HCT116 (cell line): ENCODE measurements at regions not wholly inside any gene's neighbourhood (a gene's known extent, or its start where the extent isn't known, plus 50 kb on each side); places are given as distances from the start of the nearest gene placed in this dataset.

Experiments
- ATAC-seq: fragments of 200-7000 bp; cut with Tn5 transposase; 2 replicates; pipeline ENCODE4 v1.9.1; 2020; ENCODE audit warnings: mild to moderate bottlenecking, moderate library complexity
- BruUV-seq: library from RNA; stranded (reverse); fragments of 400-500 nt; replicated peaks from 2 replicates; lab custom pipeline; 2021; lab: Mats Ljungman, UMichigan
- CTCF ChIA-PET: fragments of 300-600 bp; sonication (Branson Sonifier 250); formaldehyde crosslinking; loops from one replicate; lab custom pipeline; 2021; ENCODE audit warnings: antibody characterized with exemption; lab: Charles Lee
- POLR2A ChIA-PET: fragments of 300-600, 350-600 bp; sonication (Branson Sonifier 250); formaldehyde crosslinking; loops from one replicate; lab custom pipeline; 2021; ENCODE audit warnings: antibody characterized with exemption; lab: Charles Lee
- RAD21 ChIA-PET, 2 experiments: fragments of 300-600 bp; sonication (Branson Sonifier 250); formaldehyde crosslinking; loops; one replicate each; lab custom pipeline; 2023; ENCODE audit warnings: low total read pairs in 2 of 2; ENCODE audit not compliant: uncharacterized antibody in 2 of 2, unreplicated experiment in 2 of 2, low non-redundant PET in 1 of 2; lab: Charles Lee
- DNase-seq: peaks from one replicate; pipeline ENCODE4 v3.0.0-alpha.2; 2010; ENCODE audit warnings: low read depth, low spot score
- H2AFZ ChIP-seq: fragments of 200-600 bp; shearing (Covaris generic), sonication (generic); 2 replicates; pipeline ENCODE4 v1.6.1; 2017; ENCODE audit warnings: low read depth, mixed run types, mixed read lengths, antibody characterized with exemption, low read length; ENCODE audit not compliant: poor library complexity, severe bottlenecking
- H3K27ac ChIP-seq: 2 replicates; pipeline ENCODE4 v1.5.1; 2012; ENCODE audit warnings: low read depth, low read length
- H3K27me3 ChIP-seq: fragments of 200-600 bp; sonication (generic); 2 replicates; pipeline ENCODE4 v1.6.1; 2016; ENCODE audit warnings: mixed run types, low read length, mixed read lengths; ENCODE audit not compliant: insufficient read depth
- H3K36me3 ChIP-seq, 2 experiments: fragments of 200-500 bp in 1 of 2; fragments of 200-600 bp in 1 of 2; sonication (Bioruptor generic) in 1 of 2; sonication (generic) in 1 of 2; 2 replicates each; pipeline versions ENCODE4 v1.5.1 to v1.6.1; 2014 to 2016; ENCODE audit warnings: low read length in 2 of 2, inconsistent platforms in 1 of 2, mixed read lengths in 1 of 2, mixed run types in 1 of 2; ENCODE audit not compliant: insufficient read depth in 2 of 2, control insufficient read depth in 1 of 2
- H3K4me1 ChIP-seq, 2 experiments: fragments of 200-600 bp in 1 of 2; sonication (generic) in 1 of 2; 2 replicates each; pipeline versions ENCODE4 v1.5.1 to v1.6.1; 2012 to 2017; ENCODE audit warnings: low read length in 2 of 2, inconsistent platforms in 1 of 2, mild to moderate bottlenecking in 1 of 2, mixed read lengths in 1 of 2, mixed run types in 1 of 2, moderate library complexity in 1 of 2; ENCODE audit not compliant: insufficient read depth in 2 of 2, control insufficient read depth in 1 of 2
- H3K4me2 ChIP-seq: fragments of 200-600 bp; sonication (generic); 2 replicates; pipeline ENCODE4 v1.6.1; 2017; ENCODE audit warnings: mixed run types, low read length, mixed read lengths
- H3K4me3 ChIP-seq, 2 experiments: fragments of 200-600 bp in 1 of 2; sonication (generic) in 1 of 2; replicated peaks in 1 of 2; 2 replicates each; pipeline ENCODE4 v1.5.1; 2011 to 2016; ENCODE audit warnings: low read length in 2 of 2, control low read depth in 1 of 2, low read depth in 1 of 2, mild to moderate bottlenecking in 1 of 2, mixed read lengths in 1 of 2, mixed run types in 1 of 2
- H3K79me2 ChIP-seq: fragments of 200-600 bp; sonication (generic); 2 replicates; pipeline ENCODE4 v1.6.1; 2017; ENCODE audit warnings: mild to moderate bottlenecking, mixed run types, low read length, moderate library complexity, mixed read lengths; ENCODE audit not compliant: insufficient read depth
- H3K9ac ChIP-seq: fragments of 200-600 bp; sonication (generic); 2 replicates; pipeline ENCODE4 v1.6.1; 2016; ENCODE audit warnings: low read length, mixed read lengths
- H3K9me2 ChIP-seq: fragments of 200-600 bp; sonication (generic), shearing (Covaris generic); 2 replicates; pipeline ENCODE4 v1.6.1; 2017; ENCODE audit warnings: mixed run types, mild to moderate bottlenecking, moderate library complexity; ENCODE audit not compliant: insufficient read depth
- H3K9me3 ChIP-seq, 2 experiments: fragments of 200-500 bp in 1 of 2; fragments of 200-600 bp in 1 of 2; sonication (Bioruptor generic) in 1 of 2; sonication (generic) in 1 of 2; 2 replicates each; pipeline ENCODE4 v1.6.1; 2014 to 2017; ENCODE audit warnings: low read length in 2 of 2, mixed read lengths in 2 of 2, inconsistent platforms in 1 of 2, low read depth in 1 of 2, mild to moderate bottlenecking in 1 of 2, mixed run types in 1 of 2, moderate library complexity in 1 of 2; ENCODE audit not compliant: control insufficient read depth in 1 of 2, insufficient read depth in 1 of 2
- H4K20me1 ChIP-seq: fragments of 200-600 bp; sonication (generic), shearing (Covaris generic); 2 replicates; pipeline ENCODE4 v1.6.1; 2017; ENCODE audit warnings: mixed run types, mild to moderate bottlenecking, moderate library complexity; ENCODE audit not compliant: insufficient read depth
- CBX3 ChIP-seq: IDR thresholded peaks from 2 replicates; pipeline ENCODE4 v1.6.1; 2012; ENCODE audit warnings: low read depth
- ELF1 ChIP-seq: IDR thresholded peaks from 2 replicates; pipeline ENCODE4 v1.6.1; 2012; ENCODE audit warnings: low read depth, borderline replicate concordance
- EZH2 ChIP-seq: fragments of 200-600 bp; sonication (generic); IDR thresholded peaks from 2 replicates; pipeline ENCODE4 v1.6.1; 2017; ENCODE audit warnings: antibody characterized with exemption, mixed run types
- EZH2phosphoT487 ChIP-seq: fragments of 200-600 bp; IDR thresholded peaks from 2 replicates; pipeline ENCODE4 v1.6.1; 2018; ENCODE audit warnings: antibody characterized with exemption, borderline replicate concordance
- JUND ChIP-seq: IDR thresholded peaks from 2 replicates; pipeline ENCODE4 v1.6.1; 2012
- RAD21 ChIP-seq: IDR thresholded peaks from 2 replicates; pipeline ENCODE4 v1.6.1; 2012; ENCODE audit warnings: low read depth, mild to moderate bottlenecking
- TCF7L2 ChIP-seq: IDR thresholded peaks from 2 replicates; pipeline ENCODE4 v1.7.0; 2011; ENCODE audit warnings: borderline replicate concordance, inconsistent platforms; ENCODE audit not compliant: insufficient read depth, insufficient read length; ENCODE audit errors: extremely low read depth
- YY1 ChIP-seq: IDR thresholded peaks from 2 replicates; pipeline ENCODE4 v1.6.1; 2011; ENCODE audit warnings: low read length, low read depth, moderate library complexity, mild to moderate bottlenecking; ENCODE audit not compliant: insufficient replicate concordance; ENCODE audit errors: extremely low read depth
- intact Hi-C: fragments of 100-400 bp; cut with micrococcal nuclease; formaldehyde crosslinking; loops from 2 replicates; pipeline ENCODE4 v1.10.0; 2022
- TF ChIP-seq, protein P1 (sequence below): IDR thresholded peaks from 2 replicates; pipeline ENCODE4 v1.6.1; 2012
- TF ChIP-seq, protein P2 (sequence below): IDR thresholded peaks from 2 replicates; pipeline ENCODE4 v1.6.1; 2011; ENCODE audit warnings: mild to moderate bottlenecking, low read length, moderate library complexity; ENCODE audit not compliant: insufficient replicate concordance; ENCODE audit errors: extremely low read depth
- TF ChIP-seq, protein P3 (sequence below): IDR thresholded peaks from 2 replicates; pipeline ENCODE4 v1.6.1; 2012

DNA sequence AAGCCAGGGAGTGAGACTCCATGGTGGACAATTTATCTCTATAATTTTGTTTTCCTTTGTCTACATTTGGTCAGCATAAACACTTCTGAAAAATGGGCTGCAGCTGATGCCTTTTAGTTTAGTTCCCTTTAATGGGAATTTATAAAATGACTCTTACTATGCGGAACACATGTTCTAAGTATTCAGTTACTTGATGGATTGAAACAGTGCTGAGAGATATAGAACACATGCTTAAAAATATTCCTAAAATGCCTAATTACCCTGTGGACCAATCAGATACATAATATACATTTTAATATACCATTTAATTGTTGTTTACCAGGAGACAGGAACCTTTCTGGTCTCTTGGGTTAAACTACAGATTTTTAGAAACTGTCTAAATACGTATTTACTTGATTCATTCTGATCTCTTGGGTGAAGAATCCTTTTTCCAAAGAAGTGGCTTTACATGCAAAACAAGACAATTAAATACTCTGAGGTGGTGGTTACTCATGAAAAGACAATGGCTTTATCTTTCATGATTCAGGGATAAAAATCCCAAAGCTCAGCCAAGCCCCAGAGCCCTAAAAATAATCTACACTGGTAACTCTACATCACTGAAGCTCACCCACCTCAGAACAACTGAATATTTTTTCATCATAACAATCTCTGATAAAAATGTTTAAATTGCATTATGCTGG is 128.1 kb upstream of the SERTAD2 start:
- TF ChIP-seq, protein P1, sequence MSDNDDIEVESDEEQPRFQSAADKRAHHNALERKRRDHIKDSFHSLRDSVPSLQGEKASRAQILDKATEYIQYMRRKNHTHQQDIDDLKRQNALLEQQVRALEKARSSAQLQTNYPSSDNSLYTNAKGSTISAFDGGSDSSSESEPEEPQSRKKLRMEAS: no peak
- TF ChIP-seq EZH2 (no peak), CBX3 (no peak), YY1 (no peak), EZH2phosphoT487 (no peak)
- ATAC-seq (no peak), DNase-seq (no peak)
- Histone ChIP-seq H4K20me1 (no peaks in the 10 kb centered on the region), H3K9me3 (no peaks in the 10 kb centered on the region), H3K4me3 (no peak overlapping the region), H2AFZ (no peak overlapping the region), H3K36me3 (no peaks in the 10 kb centered on the region), H3K27ac (no peak overlapping the region), H3K9ac (no peak overlapping the region), H3K27me3 (no peaks in the 10 kb centered on the region), H3K4me2 (no peak overlapping the region; the same call in 1 of the 2 replicates), H3K4me1 (peaks cover 21 to 57% of the 10 kb centered on the region in 2 experiments), H3K79me2 (no peaks in the 10 kb centered on the region), H3K9me2 (no peaks in the 10 kb centered on the region)
- RAD21 ChIA-PET: no interaction called here
- BruUV-seq: no TSS peak
- POLR2A ChIA-PET: interaction anchor here (1.2 kb wide), 1 partner anchor 31 kb away, joined by 3 read pairs; no protein-coding TSS in a partner anchor
- CTCF ChIA-PET: no interaction called here
- intact Hi-C loops: no loop called here

DNA sequence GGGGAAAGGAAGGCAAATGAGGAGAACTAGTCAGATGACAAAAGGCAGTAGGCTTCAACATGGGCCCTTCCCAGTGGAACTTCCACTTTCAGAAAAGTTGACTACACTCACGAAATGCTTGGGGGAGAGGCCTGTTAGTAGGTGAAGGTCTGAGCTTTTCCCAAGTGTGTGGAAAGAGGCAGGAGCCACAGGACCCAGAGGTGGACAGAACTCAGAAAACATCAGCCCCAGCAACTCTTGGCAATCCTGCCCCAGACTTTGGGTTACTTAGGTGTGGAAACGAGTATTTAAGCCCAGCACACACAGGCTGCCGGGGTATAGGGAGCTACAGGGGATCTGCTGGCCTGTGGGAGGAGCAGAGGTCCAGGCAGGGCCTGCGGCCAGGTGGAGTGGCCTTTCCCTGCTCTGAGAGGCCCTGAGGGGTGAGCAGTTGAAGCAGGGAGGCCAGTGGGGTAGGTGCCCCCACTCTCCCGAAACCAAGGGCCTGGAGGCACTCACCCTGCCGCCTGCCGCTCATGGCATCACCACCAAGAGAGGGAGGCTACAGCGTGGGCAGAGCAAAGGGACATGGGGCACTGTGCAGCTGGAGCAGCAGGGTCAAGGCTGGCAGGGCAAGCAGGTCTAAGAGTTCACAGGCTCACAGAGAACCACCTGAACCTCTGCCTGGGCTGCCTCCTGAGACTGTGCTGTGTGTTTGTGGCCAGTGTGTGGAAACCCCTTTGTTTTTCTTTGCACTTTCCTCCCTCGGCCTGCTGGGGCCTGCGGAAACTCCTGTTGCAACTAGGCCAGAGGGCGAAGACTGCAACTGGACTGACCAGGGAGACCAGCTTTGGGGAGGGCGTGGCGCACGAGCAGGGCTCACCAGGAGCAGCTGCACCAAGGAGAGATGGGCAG is 130.7 kb upstream of the SERTAD2 start:
- no peaks in the 10 kb centered on the region for H3K27me3 ChIP-seq
- H3K79me2 ChIP-seq: no peaks in the 10 kb centered on the region
- no peak overlapping the region; the same call in 1 of the 2 replicates for H3K27ac ChIP-seq
- ChIA-PET CTCF (no interaction called here), POLR2A (interaction anchor here (0.5 kb wide), 1 partner anchor 55 kb away, joined by 3 read pairs; no protein-coding TSS in a partner anchor), RAD21 (no interaction called here)
- peaks cover 14 to 46% of the 10 kb centered on the region in 2 experiments for H3K4me1 ChIP-seq
- intact Hi-C loops: no loop called here
- H3K36me3 ChIP-seq: no peaks in the 10 kb centered on the region
- no peak overlapping the region for H2AFZ ChIP-seq
- no peaks in the 10 kb centered on the region for H3K9me3 ChIP-seq
- 0 out of 2 replicates have a peak overlapping the region, but pooled peaks have one; percentile 9 for H3K4me2 ChIP-seq
- H3K4me3 ChIP-seq: no peak overlapping the region
- no peak overlapping the region for H3K9ac ChIP-seq
- no peaks in the 10 kb centered on the region for H4K20me1 ChIP-seq
- no TSS peak for BruUV-seq
- no peak for DNase-seq
- H3K9me2 ChIP-seq: no peaks in the 10 kb centered on the region
- no peak for ATAC-seq
- TF ChIP-seq, protein P2, sequence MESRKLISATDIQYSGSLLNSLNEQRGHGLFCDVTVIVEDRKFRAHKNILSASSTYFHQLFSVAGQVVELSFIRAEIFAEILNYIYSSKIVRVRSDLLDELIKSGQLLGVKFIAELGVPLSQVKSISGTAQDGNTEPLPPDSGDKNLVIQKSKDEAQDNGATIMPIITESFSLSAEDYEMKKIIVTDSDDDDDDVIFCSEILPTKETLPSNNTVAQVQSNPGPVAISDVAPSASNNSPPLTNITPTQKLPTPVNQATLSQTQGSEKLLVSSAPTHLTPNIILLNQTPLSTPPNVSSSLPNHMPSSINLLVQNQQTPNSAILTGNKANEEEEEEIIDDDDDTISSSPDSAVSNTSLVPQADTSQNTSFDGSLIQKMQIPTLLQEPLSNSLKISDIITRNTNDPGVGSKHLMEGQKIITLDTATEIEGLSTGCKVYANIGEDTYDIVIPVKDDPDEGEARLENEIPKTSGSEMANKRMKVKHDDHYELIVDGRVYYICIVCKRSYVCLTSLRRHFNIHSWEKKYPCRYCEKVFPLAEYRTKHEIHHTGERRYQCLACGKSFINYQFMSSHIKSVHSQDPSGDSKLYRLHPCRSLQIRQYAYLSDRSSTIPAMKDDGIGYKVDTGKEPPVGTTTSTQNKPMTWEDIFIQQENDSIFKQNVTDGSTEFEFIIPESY: no peak
- no peak for TF ChIP-seq TCF7L2
- TF ChIP-seq, protein P3, sequence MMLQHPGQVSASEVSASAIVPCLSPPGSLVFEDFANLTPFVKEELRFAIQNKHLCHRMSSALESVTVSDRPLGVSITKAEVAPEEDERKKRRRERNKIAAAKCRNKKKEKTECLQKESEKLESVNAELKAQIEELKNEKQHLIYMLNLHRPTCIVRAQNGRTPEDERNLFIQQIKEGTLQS: no peak
- TF ChIP-seq RAD21: no peak
- no peak for TF ChIP-seq EZH2phosphoT487
- TF ChIP-seq JUND: no peak
- TF ChIP-seq ELF1: no peak
